Nephron progenitor cell (in vitro differentiated cells): ENCODE measurements at regions not wholly inside any gene's neighbourhood (a gene's known extent, or its start where the extent isn't known, plus 50 kb on each side); places are given as distances from the start of the nearest gene placed in this dataset.

Experiments used
- DNase-seq: peaks from one replicate; pipeline ENCODE4 v3.0.0; 2021
- H3K27ac Mint-ChIP-seq: 2 replicates; pipeline ENCODE4 v1.8.0; 2021; ENCODE audit warnings: mild to moderate bottlenecking, moderate library complexity, mixed read lengths
- H3K27me3 Mint-ChIP-seq: 2 replicates; pipeline ENCODE4 v1.8.0; 2021; ENCODE audit warnings: mild to moderate bottlenecking, low read depth, mixed read lengths; ENCODE audit not compliant: poor library complexity
- H3K36me3 Mint-ChIP-seq: 2 replicates; pipeline ENCODE4 v1.8.0; 2021; ENCODE audit warnings: low read depth, mixed read lengths
- H3K4me1 Mint-ChIP-seq: 2 replicates; pipeline ENCODE4 v1.8.0; 2021; ENCODE audit warnings: mixed read lengths
- H3K4me3 Mint-ChIP-seq: 2 replicates; pipeline ENCODE4 v1.8.0; 2021; ENCODE audit warnings: mild to moderate bottlenecking, moderate library complexity, mixed read lengths
- H3K9me3 Mint-ChIP-seq: 2 replicates; pipeline ENCODE4 v1.8.0; 2021; ENCODE audit warnings: mild to moderate bottlenecking, moderate library complexity, mixed read lengths
- TF ChIP-seq, protein P1 (sequence below): fragments of 200-600 bp; sonication (generic); IDR thresholded peaks from 2 replicates; pipeline ENCODE4 v1.5.0; 2021; ENCODE audit warnings: antibody characterized with exemption

GRCh38 chr15:99454107-99454809 is 111.5 kb upstream of the MEF2A start:
- Mint-ChIP-seq H3K27ac (peak overlapping the region; percentile 25), H3K4me1 (peaks cover 31% of the 10 kb centered on the region), H3K36me3 (no peaks in the 10 kb centered on the region), H3K27me3 (peaks cover 3% of the 10 kb centered on the region), H3K4me3 (no peak overlapping the region), H3K9me3 (peaks cover 4% of the 10 kb centered on the region)
- TF ChIP-seq, protein P1, sequence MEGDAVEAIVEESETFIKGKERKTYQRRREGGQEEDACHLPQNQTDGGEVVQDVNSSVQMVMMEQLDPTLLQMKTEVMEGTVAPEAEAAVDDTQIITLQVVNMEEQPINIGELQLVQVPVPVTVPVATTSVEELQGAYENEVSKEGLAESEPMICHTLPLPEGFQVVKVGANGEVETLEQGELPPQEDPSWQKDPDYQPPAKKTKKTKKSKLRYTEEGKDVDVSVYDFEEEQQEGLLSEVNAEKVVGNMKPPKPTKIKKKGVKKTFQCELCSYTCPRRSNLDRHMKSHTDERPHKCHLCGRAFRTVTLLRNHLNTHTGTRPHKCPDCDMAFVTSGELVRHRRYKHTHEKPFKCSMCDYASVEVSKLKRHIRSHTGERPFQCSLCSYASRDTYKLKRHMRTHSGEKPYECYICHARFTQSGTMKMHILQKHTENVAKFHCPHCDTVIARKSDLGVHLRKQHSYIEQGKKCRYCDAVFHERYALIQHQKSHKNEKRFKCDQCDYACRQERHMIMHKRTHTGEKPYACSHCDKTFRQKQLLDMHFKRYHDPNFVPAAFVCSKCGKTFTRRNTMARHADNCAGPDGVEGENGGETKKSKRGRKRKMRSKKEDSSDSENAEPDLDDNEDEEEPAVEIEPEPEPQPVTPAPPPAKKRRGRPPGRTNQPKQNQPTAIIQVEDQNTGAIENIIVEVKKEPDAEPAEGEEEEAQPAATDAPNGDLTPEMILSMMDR, result no peak
- no peak for DNase-seq

GRCh38 chr15:99454941-99455788 is 110.6 kb upstream of the MEF2A start:
- Mint-ChIP-seq H3K36me3 (no peaks in the 10 kb centered on the region), H3K27me3 (no peaks in the 10 kb centered on the region), H3K9me3 (peaks cover 11% of the 10 kb centered on the region), H3K4me3 (no peak overlapping the region), H3K4me1 (peaks cover 31% of the 10 kb centered on the region), H3K27ac (peak overlapping the region; percentile 25)
- TF ChIP-seq, protein P1, result no peak
- no peak for DNase-seq

DNA sequence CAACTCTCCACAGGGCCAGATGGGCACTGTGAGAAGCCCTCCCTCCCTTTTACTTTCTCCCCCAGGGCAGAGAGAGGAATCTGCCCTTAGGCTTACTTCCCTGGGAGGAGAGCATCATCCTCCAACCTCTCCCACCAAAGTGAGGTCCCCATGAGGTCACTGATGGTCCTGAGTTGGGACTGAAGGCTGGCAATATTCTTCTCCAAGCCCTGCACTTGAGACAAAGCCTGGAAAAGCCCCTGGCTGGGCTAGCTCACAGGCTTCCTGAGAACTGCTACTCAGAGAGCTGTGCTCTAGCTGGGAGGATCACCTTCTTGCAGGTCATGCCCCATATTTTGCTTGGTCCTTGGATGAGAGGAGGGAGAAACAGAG is 110.0 kb upstream of the MEF2A start:
- Mint-ChIP-seq H3K36me3 (no peaks in the 10 kb centered on the region), H3K4me3 (no peak overlapping the region), H3K27me3 (peaks cover 4% of the 10 kb centered on the region), H3K4me1 (peaks cover 31% of the 10 kb centered on the region), H3K27ac (no peak overlapping the region), H3K9me3 (peaks cover 11% of the 10 kb centered on the region)
- no peak for DNase-seq
- TF ChIP-seq, protein P1, result no peak

DNA sequence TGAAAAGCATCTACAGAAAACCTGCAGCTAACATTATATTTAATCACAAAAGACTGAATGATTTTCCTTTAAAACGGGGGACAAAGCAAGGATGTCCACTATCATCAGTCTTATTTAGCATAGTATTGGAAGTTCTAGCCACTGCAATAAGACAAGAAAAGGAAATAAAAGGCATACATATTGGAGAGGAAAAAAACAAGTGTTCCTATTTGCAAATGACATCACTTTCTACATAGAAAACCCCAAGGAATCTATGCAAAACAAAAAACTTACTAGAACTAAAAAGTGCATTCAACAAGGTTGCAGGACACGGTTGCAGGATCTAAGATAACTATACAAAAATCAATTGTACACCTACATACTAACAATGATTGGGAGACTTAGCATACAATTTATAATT is 101.6 kb upstream of the MEF2A start:
- peaks cover 18% of the 10 kb centered on the region for H3K27me3 Mint-ChIP-seq
- H3K27ac Mint-ChIP-seq, result no peak overlapping the region
- DNase-seq, result no peak

GRCh38 chr15:99466701-99467337 is 99.0 kb upstream of the MEF2A start:
- Mint-ChIP-seq H3K27me3 (peaks cover 11% of the 10 kb centered on the region), H3K4me3 (no peak overlapping the region), H3K9me3 (peaks cover 47% of the 10 kb centered on the region), H3K4me1 (no peaks in the 10 kb centered on the region), H3K36me3 (no peaks in the 10 kb centered on the region), H3K27ac (no peak overlapping the region)
- no peak for DNase-seq
- TF ChIP-seq, protein P1, result no peak

More for the DNA sequence above, 101.6 kb upstream of the MEF2A start:
- peaks cover 55% of the 10 kb centered on the region for H3K9me3 Mint-ChIP-seq
- TF ChIP-seq, protein P1, result no peak
- H3K36me3 Mint-ChIP-seq, result no peaks in the 10 kb centered on the region
- no peak overlapping the region for H3K4me3 Mint-ChIP-seq
- no peaks in the 10 kb centered on the region for H3K4me1 Mint-ChIP-seq
